NCI-H2081 treated with DMSO at 0.1 percent for 48 hours (cell line): ENCODE measurements at regions not wholly inside any gene's neighbourhood (a gene's known extent, or its start where the extent isn't known, plus 50 kb on each side); places are given as distances from the start of the nearest gene placed in this dataset.

Experiments used
- DNase-seq: peaks from one replicate; lab custom pipeline; 2025; lab: John Stamatoyannopoulos, UW

DNA sequence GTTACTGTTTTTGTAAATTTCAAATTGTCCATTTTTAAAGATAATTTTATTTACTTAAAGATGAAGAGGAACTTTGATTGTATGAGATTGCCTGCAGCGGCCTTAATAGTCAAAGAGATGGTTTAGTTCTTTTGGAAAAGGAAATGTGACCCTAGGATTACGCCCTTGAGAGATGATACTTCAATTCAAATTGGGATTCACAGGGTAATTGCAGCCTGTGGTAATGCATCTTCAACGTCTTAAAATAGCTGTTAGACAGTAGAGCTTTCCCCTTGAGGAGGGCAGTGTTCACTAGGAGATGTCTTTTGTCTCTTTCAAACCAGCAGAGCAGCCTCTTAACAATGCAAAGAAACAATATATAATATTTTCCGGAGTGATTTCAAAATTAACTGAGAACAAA, 127.1 kb downstream of the TAF11L14 start:
- no peak for DNase-seq

DNA sequence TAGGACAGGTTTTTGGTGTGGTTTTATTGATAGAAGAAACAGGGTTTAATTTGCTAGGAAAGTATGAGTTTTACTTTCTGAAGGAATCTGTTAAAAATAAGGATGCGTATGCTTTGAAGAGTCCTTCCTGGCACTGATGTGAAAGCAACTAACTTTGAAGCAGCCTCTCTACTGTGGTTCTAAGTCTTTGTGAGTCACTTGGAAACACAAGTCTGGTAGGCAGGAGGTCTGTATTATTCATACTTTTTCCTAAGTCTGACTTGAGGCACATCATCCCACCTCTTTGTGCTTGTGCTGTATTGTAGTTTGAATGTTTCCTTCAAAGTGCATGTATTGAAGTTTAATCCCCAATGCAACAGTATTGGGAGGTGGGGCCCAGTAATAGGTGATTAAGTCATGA, 129.0 kb downstream of the TAF11L14 start:
- DNase-seq, result no peak

DNA sequence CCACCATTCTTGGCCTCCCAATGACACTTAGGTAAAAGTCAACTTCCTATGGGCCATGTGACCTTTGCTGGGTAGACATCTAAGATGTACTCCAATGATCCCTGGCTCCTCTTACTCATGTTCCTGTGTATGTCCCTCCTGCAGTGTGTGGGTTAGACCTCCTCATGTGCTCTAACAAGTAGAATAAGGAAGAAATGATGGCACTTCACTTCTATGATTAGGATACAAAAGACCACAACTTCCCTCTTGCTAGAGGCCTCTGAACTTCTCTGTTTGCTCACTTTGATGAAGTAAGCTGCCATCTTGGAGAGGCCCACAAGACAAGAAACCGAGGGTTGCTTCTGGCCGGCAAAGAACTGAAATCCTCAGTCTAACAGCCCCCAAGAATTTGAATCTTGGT, 131.8 kb downstream of the TAF11L14 start:
- DNase-seq, result no peak

DNA sequence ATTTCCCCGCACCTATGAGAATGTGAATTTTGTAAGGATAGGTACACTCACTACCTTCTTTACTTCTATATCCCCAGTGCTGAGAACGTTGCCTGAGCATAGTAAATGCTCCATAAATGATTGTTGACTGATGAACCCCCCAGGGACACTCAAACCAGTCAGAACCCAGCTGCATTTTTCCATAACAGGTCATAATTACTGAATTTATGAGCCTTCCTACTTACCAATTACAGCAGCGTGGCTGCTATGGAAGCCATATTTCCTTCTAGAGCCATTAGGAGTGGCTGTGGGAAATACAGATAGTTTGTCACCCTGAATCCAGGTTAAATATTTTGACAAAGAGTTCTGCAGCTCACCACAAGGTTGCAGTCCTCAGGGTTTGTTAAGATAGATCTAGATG, 135.0 kb downstream of the TAF11L14 start:
- DNase-seq, result no peak

DNA sequence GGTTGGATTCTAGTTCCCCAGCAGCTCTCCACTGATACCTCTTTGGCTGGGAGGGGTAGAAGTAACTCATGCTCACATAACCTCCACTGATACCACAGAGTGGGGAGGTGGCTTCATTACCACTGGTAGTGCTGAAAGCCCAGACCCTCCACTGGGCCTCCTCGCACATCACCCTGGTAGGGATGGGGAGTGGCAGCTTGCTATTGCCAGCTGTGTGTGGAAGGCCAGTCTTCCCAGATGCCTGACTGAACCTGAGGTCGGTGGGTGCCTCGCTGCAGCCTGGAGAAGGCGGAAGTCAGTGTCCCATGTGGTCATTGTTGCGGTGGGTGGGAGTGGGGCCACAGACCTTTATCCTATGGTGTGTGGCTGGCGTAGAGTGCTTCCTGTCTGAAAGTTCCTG, 138.0 kb downstream of the TAF11L14 start:
- no peak for DNase-seq

DNA sequence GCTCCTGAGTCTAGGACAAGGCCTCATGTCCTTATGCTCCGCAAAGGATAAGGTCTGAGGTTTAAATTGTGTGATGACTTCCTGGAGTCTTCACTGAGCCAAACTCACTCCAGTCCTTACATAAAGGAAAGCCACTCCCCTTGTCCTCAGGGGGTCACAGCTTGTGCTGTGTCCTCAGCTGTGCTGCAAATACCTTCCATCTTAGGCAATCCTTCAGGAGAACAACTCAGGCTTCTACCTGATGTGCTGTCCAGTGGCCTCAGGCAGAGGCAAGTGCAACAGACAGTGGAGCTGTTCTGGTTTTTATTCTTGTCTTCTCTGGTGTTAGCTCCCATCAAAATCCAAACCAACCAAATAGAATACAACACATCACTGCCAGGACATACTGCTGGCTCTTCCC, 151.5 kb downstream of the TAF11L14 start:
- DNase-seq, result no peak

DNA sequence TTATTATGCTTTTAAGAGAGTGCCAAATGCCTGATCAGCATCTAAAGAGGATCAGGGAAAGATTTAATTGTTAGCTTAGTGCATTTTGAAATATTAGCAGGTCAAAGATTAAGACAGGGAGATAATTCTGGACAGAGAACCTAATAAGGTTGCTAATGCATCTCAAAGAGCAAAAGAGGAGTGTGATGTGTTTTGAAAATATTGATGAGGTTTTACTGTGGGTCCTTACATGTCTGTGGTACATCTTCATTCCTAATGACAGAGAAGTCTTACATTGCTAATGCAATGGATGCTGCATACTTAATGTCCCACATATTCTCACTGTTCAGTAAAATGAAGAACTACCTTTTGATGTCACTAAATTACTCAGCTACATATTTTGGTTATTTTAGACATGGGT, 154.1 kb downstream of the TAF11L14 start:
- DNase-seq, result no peak

DNA sequence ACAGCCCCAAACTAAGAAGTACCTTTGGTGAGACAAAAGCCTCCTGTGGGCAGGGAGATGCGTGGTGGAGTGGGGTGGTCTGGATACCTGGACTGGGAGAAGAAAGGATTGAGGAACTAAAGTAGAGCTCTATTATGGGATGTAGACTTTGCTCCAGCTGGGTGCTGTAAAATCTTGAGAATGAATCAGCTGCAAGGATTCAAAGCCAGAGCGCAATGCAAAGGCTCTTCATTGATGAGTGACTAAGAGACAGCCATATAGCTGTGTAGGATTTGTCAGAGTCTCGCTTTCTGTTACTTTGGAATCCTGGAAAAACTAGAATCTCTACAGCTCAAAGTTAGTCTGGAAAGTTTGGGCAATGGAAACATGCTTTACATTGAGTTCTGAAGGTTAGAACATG, 159.9 kb downstream of the TAF11L14 start:
- DNase-seq, result no peak

DNA sequence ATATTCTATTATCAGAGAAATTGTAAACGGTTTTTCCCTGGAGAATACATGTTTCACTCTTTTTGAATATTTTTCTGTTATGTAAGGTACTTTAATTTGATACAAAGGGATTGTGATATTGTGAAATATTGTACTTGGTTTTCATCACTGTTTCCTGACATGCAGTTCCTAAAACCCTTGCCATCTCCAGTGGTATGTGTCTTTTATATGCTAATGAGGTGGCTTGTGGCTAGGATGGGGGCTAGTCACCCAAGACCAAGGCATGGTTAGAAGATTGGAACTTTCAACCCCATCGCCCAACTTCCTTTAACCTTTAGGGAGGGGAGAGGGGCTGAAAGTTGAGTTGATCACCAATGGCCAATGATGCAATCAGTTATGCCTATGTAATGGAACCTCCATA, 160.6 kb downstream of the TAF11L14 start:
- DNase-seq, result no peak

DNA sequence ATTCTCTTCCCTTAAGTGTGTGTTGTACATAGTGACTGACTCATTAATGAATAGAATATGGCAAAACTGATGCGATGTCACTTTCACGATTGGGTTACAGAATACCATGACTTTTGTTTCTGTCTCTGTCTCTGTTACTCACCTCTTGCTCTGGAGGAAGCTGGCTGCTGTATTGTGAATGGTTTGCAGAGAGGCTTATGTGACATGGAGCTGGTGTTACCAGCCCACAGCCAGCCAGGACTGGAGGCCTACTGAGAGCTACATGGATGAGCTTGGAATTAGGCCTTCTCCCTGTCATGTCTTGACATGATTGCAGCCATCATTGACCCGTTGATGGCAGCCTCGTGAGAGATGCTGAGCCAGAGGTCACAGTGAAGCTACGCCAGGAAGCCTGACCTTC, 161.9 kb downstream of the TAF11L14 start:
- DNase-seq, result no peak

DNA sequence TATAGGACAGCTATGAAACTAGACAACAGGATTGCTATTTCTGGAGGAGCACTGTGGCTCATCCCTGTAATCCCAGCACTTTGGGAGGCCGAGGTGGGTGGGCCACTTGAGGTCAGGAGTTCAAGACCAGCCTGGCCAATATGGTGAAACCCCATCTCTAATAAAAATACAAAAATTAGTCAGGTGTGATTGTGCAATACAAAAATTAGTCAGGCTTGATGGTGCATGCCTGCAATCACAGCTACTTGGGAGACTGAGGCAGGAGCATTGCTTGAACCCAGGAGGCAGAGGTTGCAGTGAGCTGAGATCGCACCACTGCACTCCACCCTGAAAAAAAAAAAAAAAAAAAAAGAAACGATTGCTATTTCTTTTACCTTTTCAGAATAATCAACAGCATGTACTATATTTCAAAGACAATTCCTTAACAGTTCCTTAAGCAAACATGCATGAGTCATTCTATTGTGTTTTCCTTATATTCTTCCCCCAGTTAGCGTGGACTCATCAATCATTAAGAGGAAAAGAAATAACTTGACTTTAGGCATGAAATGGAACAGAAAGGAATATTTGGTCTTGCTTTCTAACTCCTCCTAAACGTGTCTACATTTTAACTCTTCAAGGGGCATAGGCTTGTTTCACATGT, 162.6 kb downstream of the TAF11L14 start:
- DNase-seq, result no peak

DNA sequence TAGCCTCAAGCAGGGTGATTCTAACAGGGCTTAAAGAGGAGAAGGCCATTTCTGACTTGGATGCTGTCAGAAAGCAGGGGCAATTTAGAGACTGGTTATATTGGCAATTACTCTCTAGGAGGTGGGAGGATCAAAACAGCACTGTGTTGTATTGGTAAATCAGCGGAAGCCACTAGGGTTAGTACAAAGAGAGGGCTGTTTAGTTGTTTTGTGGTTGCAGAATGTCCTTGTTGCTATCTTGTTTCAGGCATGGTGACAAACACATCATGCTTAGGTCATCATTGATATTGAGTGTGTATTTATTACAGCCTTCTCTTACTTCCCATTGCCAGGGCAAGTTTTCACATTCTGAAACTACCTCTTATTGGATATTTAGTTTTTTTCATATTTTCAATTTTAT, 165.3 kb downstream of the TAF11L14 start:
- DNase-seq, result no peak

DNA sequence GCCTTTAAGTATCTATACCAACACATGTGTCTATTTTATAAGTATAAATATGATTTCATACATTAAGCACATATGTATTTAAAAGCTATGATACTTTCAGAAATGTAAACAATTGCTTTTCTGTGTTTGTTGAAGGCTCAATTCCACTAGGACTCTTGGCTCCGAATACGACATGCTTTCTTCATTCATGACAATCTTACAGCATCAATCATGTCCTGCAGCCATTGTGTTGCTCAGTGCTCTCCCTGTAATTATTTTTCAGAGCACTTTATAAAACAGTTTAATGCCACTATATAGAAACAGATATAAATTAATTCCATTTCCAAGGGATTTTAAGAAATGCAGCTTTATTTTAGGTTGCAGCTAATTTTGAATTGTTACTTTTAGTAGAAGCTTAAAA, 167.3 kb downstream of the TAF11L14 start:
- peak; percentile 51 for DNase-seq

DNA sequence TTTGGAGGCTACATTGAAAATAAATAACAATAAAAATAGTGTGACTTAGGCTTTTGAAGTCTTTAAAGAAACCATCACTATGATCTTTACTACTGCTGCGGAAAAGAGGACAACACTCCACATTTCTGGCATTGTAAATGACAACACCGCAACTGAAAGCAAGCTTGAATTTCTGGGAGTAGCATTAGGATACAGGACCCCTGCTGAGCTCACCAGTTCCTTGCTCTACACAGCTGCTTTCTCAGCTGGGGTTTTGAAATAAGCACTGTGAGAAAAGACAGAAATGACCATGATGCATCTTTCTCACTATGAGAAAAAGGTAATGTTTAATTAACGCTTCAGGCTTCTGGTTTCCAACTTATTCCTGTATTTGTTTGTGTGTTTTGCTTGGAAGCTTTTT, 168.0 kb downstream of the TAF11L14 start:
- peak; percentile 50 for DNase-seq

DNA sequence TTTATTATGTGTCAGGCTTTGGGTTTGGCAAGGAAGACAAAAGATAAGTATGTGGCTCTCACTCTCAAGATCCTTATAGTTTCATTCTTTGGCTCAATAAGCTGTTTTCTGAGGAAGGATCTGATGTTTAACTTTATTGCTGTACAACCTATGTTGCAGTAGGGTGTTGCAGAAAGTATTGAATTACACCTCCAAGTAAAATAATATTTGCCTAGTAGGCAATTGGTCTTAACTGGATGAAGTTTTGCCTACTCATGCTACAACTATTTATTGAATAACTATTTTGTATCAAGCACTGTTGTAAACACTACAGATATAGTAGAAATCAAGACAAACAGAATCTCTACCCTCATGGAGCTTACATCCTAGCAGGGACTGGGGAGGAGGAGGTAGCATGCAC, 169.7 kb downstream of the TAF11L14 start:
- no peak for DNase-seq

DNA sequence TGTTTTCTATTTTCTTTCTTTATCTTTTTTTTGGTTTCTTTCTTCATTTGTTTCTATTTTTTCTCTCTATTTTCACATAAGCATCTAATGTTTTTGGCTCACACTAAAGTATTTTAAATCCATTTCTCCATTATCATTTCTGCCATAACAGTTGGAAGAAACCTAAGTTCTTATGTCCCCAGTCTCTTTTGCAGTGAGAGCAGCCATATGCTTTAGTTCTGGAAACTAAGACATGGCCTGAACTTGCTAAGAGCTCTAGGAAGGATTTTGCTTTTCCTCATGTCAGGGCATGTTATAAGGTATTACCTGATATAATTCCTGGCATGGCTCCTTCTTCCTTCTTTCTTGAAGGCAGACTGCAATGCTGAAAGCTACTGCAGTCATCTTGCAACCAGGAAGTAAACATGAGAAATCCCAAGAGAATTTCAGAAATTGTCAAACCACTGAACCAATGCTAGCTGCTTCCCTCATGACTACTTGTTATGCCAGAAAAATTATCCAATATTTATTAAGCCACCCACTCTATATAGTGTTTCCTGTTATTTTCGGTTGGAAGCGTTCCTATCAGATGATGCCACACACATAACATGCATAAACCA, 171.1 kb downstream of the TAF11L14 start:
- DNase-seq, result no peak

DNA sequence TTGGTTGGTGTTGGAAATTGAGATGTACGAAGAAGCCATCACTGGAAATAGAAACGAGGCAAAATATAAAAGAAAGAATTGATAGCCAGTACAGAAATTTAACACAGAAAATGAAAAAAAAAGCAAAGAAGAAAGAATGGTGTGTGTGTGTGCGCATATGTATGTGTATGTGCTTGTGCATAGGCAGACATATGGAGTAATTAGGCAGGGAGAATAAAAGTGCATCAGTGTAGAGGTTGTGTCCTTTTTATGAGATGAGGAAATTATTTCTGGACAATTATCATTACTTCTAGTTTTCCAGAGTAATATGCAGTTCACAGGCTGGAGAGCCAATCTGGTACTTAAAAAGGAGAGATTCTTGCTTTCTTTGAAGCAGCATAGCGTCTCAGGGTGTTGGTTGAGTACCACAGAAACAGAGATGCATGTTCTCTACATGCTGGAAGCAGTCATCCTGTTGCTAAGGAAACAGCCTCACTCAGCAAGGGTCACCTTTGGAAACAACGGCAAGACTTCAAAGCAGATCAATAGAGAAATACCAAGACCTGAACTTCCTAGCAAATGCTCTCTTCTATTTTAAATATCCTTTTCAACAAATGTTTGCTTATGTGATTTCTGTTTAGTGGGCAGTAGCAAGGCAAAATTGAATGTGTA, 172.7 kb downstream of the TAF11L14 start:
- DNase-seq, result no peak

DNA sequence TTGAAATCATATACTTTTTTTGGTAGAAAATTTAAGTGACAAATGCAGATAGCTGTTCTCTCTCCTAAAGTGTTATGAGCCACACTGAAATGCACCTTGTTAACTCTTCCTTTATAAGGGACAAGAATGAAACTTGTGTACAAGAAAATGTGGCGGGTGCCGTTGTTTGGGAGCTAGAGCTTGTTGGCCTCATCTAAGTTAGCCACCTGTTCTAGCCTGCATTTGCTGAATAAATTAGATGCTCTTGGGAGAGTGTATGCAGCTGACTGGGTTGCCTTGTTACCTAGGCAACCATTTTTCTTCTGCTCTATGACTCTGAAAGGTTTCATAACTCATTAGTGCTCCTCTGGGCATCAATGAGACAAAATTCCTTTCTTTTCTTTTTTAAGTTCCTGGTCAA, 174.3 kb downstream of the TAF11L14 start:
- no peak for DNase-seq

DNA sequence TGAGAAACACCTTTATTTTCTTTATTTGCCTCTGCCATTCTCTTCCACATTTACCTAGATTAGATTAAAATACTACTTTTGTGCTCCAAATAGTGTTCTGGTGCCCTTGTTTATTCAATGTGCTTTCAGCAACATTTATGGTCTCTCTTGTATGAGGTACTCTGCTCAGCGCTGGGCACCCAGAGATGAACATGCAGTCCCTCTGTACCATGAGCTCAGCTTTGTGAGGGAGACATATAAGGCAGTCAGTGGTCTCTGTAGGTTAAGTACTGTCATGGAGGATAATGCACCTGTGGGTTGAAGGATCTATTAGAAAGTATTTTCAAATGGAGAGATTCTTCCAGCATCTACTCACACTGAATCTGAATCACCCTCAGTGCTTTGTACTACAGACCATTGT, 176.5 kb downstream of the TAF11L14 start:
- DNase-seq, result no peak

DNA sequence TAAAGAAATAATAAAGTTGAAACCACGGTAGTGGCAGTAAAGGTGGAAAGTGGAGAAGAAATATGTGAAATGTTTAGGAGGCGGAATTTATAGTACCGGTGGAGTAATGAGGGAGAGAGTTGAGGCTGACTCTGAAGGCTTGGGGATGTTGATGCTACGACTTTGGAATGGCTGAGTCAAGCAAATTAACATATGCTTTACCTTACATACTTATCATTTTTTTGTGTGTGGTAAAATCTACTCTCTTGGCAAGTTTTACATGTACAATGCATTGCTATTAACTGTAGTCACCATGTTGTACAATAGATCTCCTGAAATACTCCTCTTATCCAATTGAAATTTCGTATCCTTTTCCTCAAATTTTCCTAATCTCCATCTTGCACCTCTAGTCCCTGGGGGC, 179.0 kb downstream of the TAF11L14 start:
- no peak for DNase-seq

DNA sequence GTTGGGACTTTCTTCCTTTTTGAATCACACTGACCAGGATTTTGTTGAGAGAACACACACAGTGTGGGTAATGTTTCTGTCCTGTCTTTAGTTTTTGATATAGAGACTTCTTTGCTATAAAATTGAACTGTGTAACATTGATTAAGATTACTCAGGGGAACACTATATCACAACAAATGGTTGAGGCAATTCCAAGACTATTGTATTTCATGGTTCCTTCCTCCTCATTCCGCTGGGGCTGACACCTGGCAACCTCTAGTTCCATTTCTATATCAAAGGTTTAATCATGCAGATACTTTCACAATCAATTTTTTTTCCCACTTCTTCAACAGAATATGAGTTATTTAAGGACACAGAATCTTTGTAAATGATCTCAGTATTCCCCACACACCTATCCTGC, 182.2 kb downstream of the TAF11L14 start:
- no peak for DNase-seq

DNA sequence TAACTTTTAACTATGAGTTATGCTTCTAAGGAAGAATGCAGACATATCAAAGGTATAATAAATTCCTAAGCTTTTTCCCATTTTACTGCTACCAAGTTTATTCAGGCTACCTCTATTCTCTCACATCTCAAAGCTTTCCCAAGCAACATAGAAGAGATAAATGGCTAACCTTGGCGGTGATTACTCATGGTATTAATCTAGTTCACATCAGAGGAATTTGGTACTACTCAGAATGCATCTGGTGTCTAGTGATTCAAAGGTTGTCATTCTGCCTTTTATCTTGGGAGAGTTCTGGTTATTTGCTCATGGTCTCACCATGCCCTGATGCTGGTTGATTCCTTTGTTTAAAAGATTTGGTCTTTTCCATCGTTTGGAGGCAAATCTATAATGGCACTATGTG, 182.7 kb downstream of the TAF11L14 start:
- no peak for DNase-seq

DNA sequence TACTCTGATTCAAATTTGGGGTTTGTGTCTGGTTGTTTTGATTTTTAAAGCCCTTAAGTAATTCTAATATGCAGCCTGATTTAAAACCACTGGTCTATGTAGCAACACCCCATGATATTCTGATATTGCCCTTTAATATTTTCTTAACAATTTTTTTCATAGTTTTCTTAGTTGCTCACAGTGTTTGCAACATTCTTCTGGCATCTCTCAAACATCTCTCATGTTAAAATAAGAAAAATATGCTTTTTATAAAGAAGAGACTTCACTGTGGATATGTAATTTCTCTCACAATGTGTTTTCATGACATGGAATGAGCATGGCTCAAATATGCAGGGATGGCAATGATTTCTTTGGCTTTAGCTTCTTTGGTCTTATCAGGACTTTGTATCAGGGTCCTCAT, 183.7 kb downstream of the TAF11L14 start:
- DNase-seq, result no peak

DNA sequence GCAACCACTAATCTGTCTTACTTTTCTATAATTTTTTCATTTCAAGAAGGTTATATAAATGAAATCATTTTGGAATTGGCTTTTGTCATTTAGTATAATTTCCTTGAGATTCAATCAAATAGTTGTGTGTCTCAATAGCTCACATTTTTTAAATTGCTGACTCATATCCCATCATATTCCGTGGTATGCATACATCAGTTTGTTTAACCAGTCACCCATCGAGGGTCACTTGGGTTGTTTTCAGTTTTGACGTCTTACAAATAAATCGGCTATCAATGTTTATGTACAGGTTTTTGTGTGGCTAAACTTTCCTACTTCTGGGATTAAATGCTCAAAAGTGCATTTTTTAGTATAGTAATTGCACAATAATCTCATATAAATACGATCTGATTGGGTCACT, 185.5 kb downstream of the TAF11L14 start:
- no peak for DNase-seq
